NCI-H82 treated with DMSO at 0.1 percent for 48 hours (cell line): ENCODE measurements at regions not wholly inside any gene's neighbourhood (a gene's known extent, or its start where the extent isn't known, plus 50 kb on each side); places are given as distances from the start of the nearest gene placed in this dataset.
"Not testable (repeated sequence)": the region's sequence is repeated elsewhere in the genome, so short reads cannot be mapped to it uniquely, and the experiment has no call there.

Source experiments
- DNase-seq: peaks from one replicate; lab custom pipeline; 2025; ENCODE audit not compliant: unreplicated experiment; lab: John Stamatoyannopoulos, UW

- no peak for DNase-seq
Observed at GRCh38 chr5:16392718-16393117, 72.9 kb downstream of the ZNF622 start.

- DNase-seq, result no peak
Observed at GRCh38 chr5:16391858-16392649, 73.5 kb downstream of the ZNF622 start.

- no peak for DNase-seq
Observed at GRCh38 chr5:16390825-16391224, 74.8 kb downstream of the ZNF622 start.

- no peak for DNase-seq
Observed at GRCh38 chr5:16385516-16386090, 80.0 kb downstream of the ZNF622 start.

GRCh38 chr5:16384804-16385203 is 80.8 kb downstream of the ZNF622 start:
- DNase-seq, result no peak

- DNase-seq, result no peak
Observed at GRCh38 chr5:16384222-16384621, 81.4 kb downstream of the ZNF622 start.

GRCh38 chr5:16383544-16384052 is 82.0 kb downstream of the ZNF622 start:
- no peak for DNase-seq

GRCh38 chr5:16382047-16382446 is 83.6 kb downstream of the ZNF622 start:
- no peak for DNase-seq

- DNase-seq, result peak; percentile 32
Observed at GRCh38 chr5:16378762-16379161, 86.8 kb downstream of the ZNF622 start.

GRCh38 chr5:16372493-16372892 is 93.1 kb downstream of the ZNF622 start:
- no peak for DNase-seq

- DNase-seq, result no peak
Observed at GRCh38 chr5:16366491-16366890, 99.1 kb downstream of the ZNF622 start.

GRCh38 chr5:16364910-16365309 is 100.7 kb downstream of the ZNF622 start:
- no peak for DNase-seq

GRCh38 chr5:16353439-16353838 is 112.2 kb downstream of the ZNF622 start:
- not testable (repeated sequence) for DNase-seq

GRCh38 chr5:16350816-16351215 is 114.8 kb downstream of the ZNF622 start:
- no peak for DNase-seq

- peak; percentile 24 for DNase-seq
Observed at GRCh38 chr5:16346380-16346779, 119.2 kb downstream of the ZNF622 start.

GRCh38 chr5:16345454-16345853 is 120.1 kb downstream of the ZNF622 start:
- no peak for DNase-seq

- DNase-seq, result no peak
Observed at GRCh38 chr5:16326137-16326536, 139.5 kb downstream of the ZNF622 start.

GRCh38 chr5:16321284-16321683 is 141.7 kb upstream of the MARCHF11 start:
- DNase-seq, result no peak

GRCh38 chr5:16315501-16315900 is 135.9 kb upstream of the MARCHF11 start:
- DNase-seq, result no peak

- no peak for DNase-seq
Observed at GRCh38 chr5:16313761-16314160, 134.2 kb upstream of the MARCHF11 start.

- DNase-seq, result no peak
Observed at GRCh38 chr5:16312785-16313184, 133.2 kb upstream of the MARCHF11 start.

- DNase-seq, result no peak
Observed at GRCh38 chr5:16311666-16312065, 132.1 kb upstream of the MARCHF11 start.

- no peak for DNase-seq
Observed at GRCh38 chr5:16306812-16307211, 127.2 kb upstream of the MARCHF11 start.
